H9 (cell line): ENCODE measurements at regions not wholly inside any gene's neighbourhood (a gene's known extent, or its start where the extent isn't known, plus 50 kb on each side); places are given as distances from the start of the nearest gene placed in this dataset.

Experiments used
- DNase-seq: peaks from one replicate; pipeline ENCODE4 v3.0.0-alpha.2; 2017
- H2AFZ ChIP-seq: one replicate; pipeline ENCODE4 v1.6.1; 2013; ENCODE audit warnings: mild to moderate bottlenecking, low read length, control low read depth, moderate library complexity
- H2AK5ac ChIP-seq: 2 replicates; pipeline ENCODE4 v1.6.1; 2013; ENCODE audit warnings: low read length, control low read depth, mixed read lengths; ENCODE audit not compliant: insufficient read length
- H2BK120ac ChIP-seq: one replicate; pipeline ENCODE4 v1.6.1; 2013; ENCODE audit warnings: low read depth, mild to moderate bottlenecking, low read length, control low read depth, inconsistent platforms; ENCODE audit not compliant: poor library complexity, severe bottlenecking
- H2BK12ac ChIP-seq: 2 replicates; pipeline ENCODE4 v1.6.1; 2013; ENCODE audit warnings: low read length, control low read depth, mixed read lengths, low read depth; ENCODE audit not compliant: insufficient read length
- H2BK15ac ChIP-seq: 2 replicates; pipeline ENCODE4 v1.6.1; 2013; ENCODE audit warnings: low read depth, low read length, control low read depth
- H2BK20ac ChIP-seq: one replicate; pipeline ENCODE4 v1.6.1; 2013; ENCODE audit warnings: low read depth, mild to moderate bottlenecking, low read length, control low read depth, inconsistent platforms; ENCODE audit not compliant: poor library complexity, severe bottlenecking
- H2BK5ac ChIP-seq: 2 replicates; pipeline ENCODE4 v1.6.1; 2013; ENCODE audit warnings: low read length, control low read depth, mixed read lengths; ENCODE audit not compliant: insufficient read length
- H3K14ac ChIP-seq: 2 replicates; pipeline ENCODE4 v1.6.1; 2013; ENCODE audit warnings: low read length, control low read depth; ENCODE audit not compliant: insufficient read depth
- H3K18ac ChIP-seq: 2 replicates; pipeline ENCODE4 v1.6.1; 2013; ENCODE audit warnings: low read depth, mild to moderate bottlenecking, mixed read lengths, low read length, control low read depth; ENCODE audit not compliant: insufficient read length
- H3K23ac ChIP-seq: 2 replicates; pipeline ENCODE4 v1.6.1; 2013; ENCODE audit warnings: low read length, control low read depth, mixed read lengths, low read depth; ENCODE audit not compliant: insufficient read length
- H3K23me2 ChIP-seq: 2 replicates; pipeline ENCODE4 v1.6.1; 2013; ENCODE audit warnings: low read depth, mild to moderate bottlenecking, mixed read lengths, low read length, control low read depth; ENCODE audit not compliant: insufficient read length, poor library complexity, severe bottlenecking
- H3K27ac ChIP-seq: 2 replicates; pipeline ENCODE4 v1.5.1; 2013; ENCODE audit warnings: low read length, control low read depth, mixed read lengths, low read depth; ENCODE audit not compliant: insufficient read length
- H3K27me3 ChIP-seq: 2 replicates; pipeline ENCODE4 v1.6.1; 2013; ENCODE audit warnings: low read length, control low read depth, inconsistent platforms; ENCODE audit not compliant: insufficient read depth
- H3K4ac ChIP-seq: 2 replicates; pipeline ENCODE4 v1.6.1; 2013; ENCODE audit warnings: low read depth, mild to moderate bottlenecking, control low read depth, inconsistent platforms, low read length, moderate library complexity
- H3K4me1 ChIP-seq: 2 replicates; pipeline ENCODE4 v1.6.1; 2013; ENCODE audit warnings: low read length, control low read depth, inconsistent platforms; ENCODE audit not compliant: insufficient read depth
- H3K4me2 ChIP-seq: 2 replicates; pipeline ENCODE4 v1.6.1; 2013; ENCODE audit warnings: low read length, control low read depth, mixed read lengths; ENCODE audit not compliant: insufficient read length, insufficient read depth
- H3K56ac ChIP-seq: 2 replicates; pipeline ENCODE4 v1.6.1; 2013; ENCODE audit warnings: low read depth, mild to moderate bottlenecking, mixed read lengths, low read length, control low read depth; ENCODE audit not compliant: insufficient read length
- H3K79me1 ChIP-seq: 2 replicates; pipeline ENCODE4 v1.6.1; 2013; ENCODE audit warnings: low read depth, mild to moderate bottlenecking, moderate library complexity, low read length, control low read depth, inconsistent platforms; ENCODE audit not compliant: insufficient read depth, poor library complexity, severe bottlenecking
- H3K79me2 ChIP-seq: 2 replicates; pipeline ENCODE4 v1.6.1; 2013; ENCODE audit warnings: low read length, control low read depth, inconsistent platforms; ENCODE audit not compliant: insufficient read depth
- H3K9ac ChIP-seq: 2 replicates; pipeline ENCODE4 v1.6.1; 2013; ENCODE audit warnings: low read length, control low read depth, mixed read lengths; ENCODE audit not compliant: insufficient read length; ENCODE audit errors: extremely low read depth
- H3K9me3 ChIP-seq: one replicate; pipeline ENCODE4 v1.6.1; 2013; ENCODE audit warnings: low read depth, low read length, inconsistent platforms; ENCODE audit not compliant: control insufficient read depth
- H3T11ph ChIP-seq: one replicate; pipeline ENCODE4 v1.6.1; 2013; ENCODE audit warnings: mild to moderate bottlenecking, low read length, control low read depth, inconsistent platforms
- H4K20me1 ChIP-seq: one replicate; pipeline ENCODE4 v1.6.1; 2013; ENCODE audit not compliant: control insufficient read depth, insufficient read length, insufficient read depth
- H4K5ac ChIP-seq: 2 replicates; pipeline ENCODE4 v1.6.1; 2013; ENCODE audit warnings: low read depth, mild to moderate bottlenecking, mixed read lengths, low read length, control low read depth; ENCODE audit not compliant: insufficient read length
- H4K8ac ChIP-seq: replicated peaks from 2 replicates; pipeline ENCODE4 v1.6.1; 2013; ENCODE audit warnings: low read length, control low read depth, mixed read lengths, low read depth; ENCODE audit not compliant: insufficient read length
- H4K91ac ChIP-seq: 2 replicates; pipeline ENCODE4 v1.6.1; 2013; ENCODE audit warnings: low read depth, mild to moderate bottlenecking, moderate library complexity, mixed read lengths, low read length, control low read depth; ENCODE audit not compliant: insufficient read length
- H3K27ac Mint-ChIP-seq, 3 experiments: 2 replicates in 2 of 3; 3 replicates in 1 of 3; pipeline ENCODE4 v1.8.0; 2020 to 2021; ENCODE audit warnings: mixed read lengths in 3 of 3, mild to moderate bottlenecking in 1 of 3, moderate library complexity in 1 of 3
- H3K27me3 Mint-ChIP-seq: 2 replicates; pipeline ENCODE4 v1.8.0; 2021; ENCODE audit warnings: low read depth, mild to moderate bottlenecking, moderate library complexity, mixed read lengths
- H3K36me3 Mint-ChIP-seq, 3 experiments: 2 replicates in 2 of 3; 3 replicates in 1 of 3; pipeline ENCODE4 v1.8.0; 2020 to 2021; ENCODE audit warnings: low read depth in 3 of 3, mixed read lengths in 3 of 3; ENCODE audit not compliant: insufficient read depth in 1 of 3
- H3K4me1 Mint-ChIP-seq, 2 experiments: 2 replicates each; pipeline ENCODE4 v1.8.0; 2020; ENCODE audit warnings: mixed read lengths in 2 of 2
- H3K4me3 Mint-ChIP-seq, 2 experiments: 2 replicates in 1 of 2; 3 replicates in 1 of 2; pipeline ENCODE4 v1.8.0; 2020 to 2021; ENCODE audit warnings: mild to moderate bottlenecking in 2 of 2, mixed read lengths in 2 of 2, moderate library complexity in 1 of 2
- H3K9me3 Mint-ChIP-seq, 2 experiments: 2 replicates in 1 of 2; 3 replicates in 1 of 2; pipeline ENCODE4 v1.8.0; 2020; ENCODE audit warnings: mild to moderate bottlenecking in 2 of 2, mixed read lengths in 2 of 2, moderate library complexity in 1 of 2
- WGBS: extraction: QIAGEN DNeasy Blood & Tissue Kit; methylation state at CpG from one replicate; pipeline ENCODE4 v1.1.7; 2013; ENCODE audit warnings: missing lambda C conversion rate, low lambda C conversion rate, mixed read lengths; ENCODE audit not compliant: insufficient read length; ENCODE audit errors: extremely low coverage; 5-methylcytosine and 5-hydroxymethylcytosine counted together
- TF ChIP-seq, protein P1 (sequence below): fragments of 200-600 bp; sonication (generic); conservative IDR thresholded peaks from 3 replicates; pipeline ENCODE4 v1.8.0; 2021; ENCODE audit warnings: antibody characterized with exemption, mild to moderate bottlenecking

DNA sequence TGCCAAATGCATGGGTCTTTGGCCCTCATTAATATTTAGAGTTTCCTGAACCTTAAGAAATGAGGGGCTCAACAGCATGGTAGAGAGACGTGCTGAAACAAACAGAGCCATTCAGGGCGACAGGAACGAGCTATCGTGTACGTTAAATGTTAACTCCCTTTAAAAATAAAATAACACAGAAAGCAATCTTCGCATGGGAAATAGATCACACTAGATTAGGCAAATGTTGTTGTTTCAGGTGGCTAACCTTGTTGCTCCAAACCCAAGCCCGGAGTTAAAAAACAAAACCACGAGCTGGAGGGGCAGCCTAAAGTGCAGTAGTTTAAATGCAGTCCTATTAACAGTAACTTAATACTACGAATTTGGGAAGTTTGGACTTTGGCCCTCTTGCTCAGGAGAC, 177.4 kb upstream of the TRIB2 start:
- Mint-ChIP-seq H3K27me3 (no peaks in the 10 kb centered on the region; the same call in 1 of the 2 replicates), H3K9me3 (no peaks in the 10 kb centered on the region), H3K36me3 (no peaks in the 10 kb centered on the region), H3K27ac (peak overlapping the region in 1 of 3 experiments; percentile 25; a peak in 1 of 7 replicates), H3K4me3 (no peak overlapping the region), H3K4me1 (peaks cover 5% of the 10 kb centered on the region in 2 experiments; a peak in 2 of 4 replicates)
- no peaks in the 10 kb centered on the region for H3K4me1 ChIP-seq
- no peak overlapping the region for H2BK12ac ChIP-seq
- H3K14ac ChIP-seq = no peak overlapping the region
- H3K79me1 ChIP-seq = no peaks in the 10 kb centered on the region
- H2AK5ac ChIP-seq = no peak overlapping the region
- no peak overlapping the region for H3K4ac ChIP-seq
- no peaks in the 10 kb centered on the region for H4K20me1 ChIP-seq
- H4K5ac ChIP-seq = no peak overlapping the region
- TF ChIP-seq, protein P1, sequence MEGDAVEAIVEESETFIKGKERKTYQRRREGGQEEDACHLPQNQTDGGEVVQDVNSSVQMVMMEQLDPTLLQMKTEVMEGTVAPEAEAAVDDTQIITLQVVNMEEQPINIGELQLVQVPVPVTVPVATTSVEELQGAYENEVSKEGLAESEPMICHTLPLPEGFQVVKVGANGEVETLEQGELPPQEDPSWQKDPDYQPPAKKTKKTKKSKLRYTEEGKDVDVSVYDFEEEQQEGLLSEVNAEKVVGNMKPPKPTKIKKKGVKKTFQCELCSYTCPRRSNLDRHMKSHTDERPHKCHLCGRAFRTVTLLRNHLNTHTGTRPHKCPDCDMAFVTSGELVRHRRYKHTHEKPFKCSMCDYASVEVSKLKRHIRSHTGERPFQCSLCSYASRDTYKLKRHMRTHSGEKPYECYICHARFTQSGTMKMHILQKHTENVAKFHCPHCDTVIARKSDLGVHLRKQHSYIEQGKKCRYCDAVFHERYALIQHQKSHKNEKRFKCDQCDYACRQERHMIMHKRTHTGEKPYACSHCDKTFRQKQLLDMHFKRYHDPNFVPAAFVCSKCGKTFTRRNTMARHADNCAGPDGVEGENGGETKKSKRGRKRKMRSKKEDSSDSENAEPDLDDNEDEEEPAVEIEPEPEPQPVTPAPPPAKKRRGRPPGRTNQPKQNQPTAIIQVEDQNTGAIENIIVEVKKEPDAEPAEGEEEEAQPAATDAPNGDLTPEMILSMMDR = no peak
- no peaks in the 10 kb centered on the region for H3K27me3 ChIP-seq
- no peaks in the 10 kb centered on the region for H3K9me3 ChIP-seq
- no peak overlapping the region for H3K18ac ChIP-seq
- H4K8ac ChIP-seq = no peak overlapping the region
- no peak for DNase-seq
- H2BK5ac ChIP-seq = no peak overlapping the region
- no peak overlapping the region for H4K91ac ChIP-seq
- H2AFZ ChIP-seq = no peak overlapping the region
- no peak overlapping the region for H2BK15ac ChIP-seq
- H3K4me2 ChIP-seq = no peak overlapping the region
- WGBS = no CpG with 5 or more reads among the region's 9 CpGs
- H3K27ac ChIP-seq = no peak overlapping the region
- no peak overlapping the region for H2BK120ac ChIP-seq
- no peak overlapping the region for H3K23ac ChIP-seq
- no peak overlapping the region for H2BK20ac ChIP-seq
- no peak overlapping the region for H3T11ph ChIP-seq
- no peaks in the 10 kb centered on the region for H3K23me2 ChIP-seq
- H3K56ac ChIP-seq = no peak overlapping the region
- no peaks in the 10 kb centered on the region for H3K79me2 ChIP-seq
- no peak overlapping the region for H3K9ac ChIP-seq
